C4-2B (cell line): ENCODE measurements at regions not wholly inside any gene's neighbourhood (a gene's known extent, or its start where the extent isn't known, plus 50 kb on each side); places are given as distances from the start of the nearest gene placed in this dataset.

ENCODE experiments used
- ZFX ChIP-seq: fragments of 450-650 bp; IDR thresholded peaks from 2 replicates; pipeline ENCODE4 v1.6.1; 2017
- TF ChIP-seq, protein P1 (sequence below): fragments of 450-650 bp; conservative IDR thresholded peaks from 2 replicates; pipeline ENCODE4 v1.5.1; 2017; ENCODE audit warnings: mild to moderate bottlenecking

DNA sequence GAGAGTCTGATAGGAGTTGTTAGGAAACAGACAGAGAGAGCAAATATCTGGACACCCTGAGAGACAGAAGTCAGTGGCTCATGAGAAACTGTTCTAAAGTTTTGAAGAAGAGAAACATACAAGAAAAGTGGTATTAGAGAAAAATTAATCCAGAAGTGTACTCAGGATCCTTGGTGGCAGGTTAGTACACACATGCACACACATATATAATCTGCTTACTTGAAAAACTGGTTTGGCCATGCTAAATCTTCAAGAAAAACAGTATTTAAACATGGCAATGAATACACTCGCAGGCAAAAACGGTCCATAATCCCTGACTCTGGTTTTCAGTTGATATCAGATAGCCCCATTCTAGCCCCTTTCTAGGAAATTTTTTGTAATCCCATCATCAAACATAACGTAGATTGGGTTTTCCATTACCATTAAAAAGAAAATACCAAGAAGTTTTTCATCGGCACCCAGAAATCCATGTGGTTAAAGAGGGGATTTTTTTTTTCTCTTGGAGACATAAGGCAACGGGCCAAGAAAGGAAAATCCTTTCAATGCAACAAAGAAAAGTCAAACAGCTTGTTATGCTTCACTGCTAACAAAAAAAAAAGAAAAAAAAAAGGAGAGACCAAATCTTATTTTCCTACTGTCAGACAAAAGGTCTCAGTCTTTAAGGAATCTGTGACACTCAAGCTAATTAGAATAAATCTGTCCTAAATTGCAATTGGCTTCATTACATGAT is 178.0 kb upstream of the MIR17HG start:
- TF ChIP-seq, protein P1, sequence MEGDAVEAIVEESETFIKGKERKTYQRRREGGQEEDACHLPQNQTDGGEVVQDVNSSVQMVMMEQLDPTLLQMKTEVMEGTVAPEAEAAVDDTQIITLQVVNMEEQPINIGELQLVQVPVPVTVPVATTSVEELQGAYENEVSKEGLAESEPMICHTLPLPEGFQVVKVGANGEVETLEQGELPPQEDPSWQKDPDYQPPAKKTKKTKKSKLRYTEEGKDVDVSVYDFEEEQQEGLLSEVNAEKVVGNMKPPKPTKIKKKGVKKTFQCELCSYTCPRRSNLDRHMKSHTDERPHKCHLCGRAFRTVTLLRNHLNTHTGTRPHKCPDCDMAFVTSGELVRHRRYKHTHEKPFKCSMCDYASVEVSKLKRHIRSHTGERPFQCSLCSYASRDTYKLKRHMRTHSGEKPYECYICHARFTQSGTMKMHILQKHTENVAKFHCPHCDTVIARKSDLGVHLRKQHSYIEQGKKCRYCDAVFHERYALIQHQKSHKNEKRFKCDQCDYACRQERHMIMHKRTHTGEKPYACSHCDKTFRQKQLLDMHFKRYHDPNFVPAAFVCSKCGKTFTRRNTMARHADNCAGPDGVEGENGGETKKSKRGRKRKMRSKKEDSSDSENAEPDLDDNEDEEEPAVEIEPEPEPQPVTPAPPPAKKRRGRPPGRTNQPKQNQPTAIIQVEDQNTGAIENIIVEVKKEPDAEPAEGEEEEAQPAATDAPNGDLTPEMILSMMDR, result no peak
- TF ChIP-seq ZFX, result no peak
